ENCODE measurements at regions not wholly inside any gene's neighbourhood (a gene's known extent, or its start where the extent isn't known, plus 50 kb on each side); places are given as distances from the start of the nearest gene placed in this dataset.

- no peak for DNase-seq (ENCODE audit: low spot score in 2 of 2)
- Mint-ChIP-seq H3K36me3 (no peaks in the 10 kb centered on the region), H3K4me1 (no peaks in the 10 kb centered on the region), H3K27ac (no peak overlapping the region), H3K4me3 (no peak overlapping the region), H3K9me3 (no peaks in the 10 kb centered on the region)
- no peak for ATAC-seq
These were observed 326.6 kb upstream of the RGMA start for GRCh38 chr15:93415576-93415975.

- Mint-ChIP-seq H3K27ac (no peak overlapping the region), H3K9me3 (no peaks in the 10 kb centered on the region), H3K4me3 (no peak overlapping the region), H3K4me1 (no peaks in the 10 kb centered on the region), H3K36me3 (no peaks in the 10 kb centered on the region)
- no peak for ATAC-seq
- DNase-seq (ENCODE audit: low spot score in 2 of 2): no peak
These were observed 325.7 kb upstream of the RGMA start for GRCh38 chr15:93414576-93415231.

- Mint-ChIP-seq H3K4me1 (no peaks in the 10 kb centered on the region), H3K9me3 (no peaks in the 10 kb centered on the region)
These were observed 324.7 kb upstream of the RGMA start for GRCh38 chr15:93413745-93414144.

GRCh38 chr15:93399121-93399520 lies 310.1 kb upstream of the RGMA start:
- H3K9me3 Mint-ChIP-seq: no peaks in the 10 kb centered on the region
- ATAC-seq (no peak), DNase-seq (ENCODE audit: low spot score in 2 of 2) (no peak)

More at GRCh38 chr15:93413745-93414144, 324.7 kb upstream of the RGMA start:
- DNase-seq (ENCODE audit: low spot score in 2 of 2): no peak
- H3K27ac Mint-ChIP-seq: no peak overlapping the region
- no peak overlapping the region for H3K4me3 Mint-ChIP-seq
- H3K36me3 Mint-ChIP-seq: no peaks in the 10 kb centered on the region
- ATAC-seq: no peak

GRCh38 chr15:93389211-93389610 lies 300.2 kb upstream of the RGMA start:
- H3K27ac Mint-ChIP-seq: no peak overlapping the region
- H3K4me3 Mint-ChIP-seq: no peak overlapping the region
- DNase-seq (ENCODE audit: low spot score in 2 of 2) (no peak), ATAC-seq (no peak)
- H3K36me3 Mint-ChIP-seq: no peaks in the 10 kb centered on the region
- no peaks in the 10 kb centered on the region for H3K9me3 Mint-ChIP-seq
- no peaks in the 10 kb centered on the region for H3K4me1 Mint-ChIP-seq

More at GRCh38 chr15:93399121-93399520, 310.1 kb upstream of the RGMA start:
- no peaks in the 10 kb centered on the region for H3K36me3 Mint-ChIP-seq
- H3K4me3 Mint-ChIP-seq: no peak overlapping the region
- no peak overlapping the region for H3K27ac Mint-ChIP-seq
- no peaks in the 10 kb centered on the region for H3K4me1 Mint-ChIP-seq

GRCh38 chr15:93384886-93385285 lies 295.9 kb upstream of the RGMA start:
- Mint-ChIP-seq H3K9me3 (no peaks in the 10 kb centered on the region), H3K27ac (no peak overlapping the region), H3K36me3 (no peaks in the 10 kb centered on the region), H3K4me1 (no peaks in the 10 kb centered on the region), H3K4me3 (no peak overlapping the region)
- no peak for ATAC-seq
- no peak for DNase-seq (ENCODE audit: low spot score in 2 of 2)

GRCh38 chr15:93382200-93382820 lies 293.3 kb upstream of the RGMA start:
- no peak overlapping the region for H3K4me3 Mint-ChIP-seq
- H3K4me1 Mint-ChIP-seq: no peaks in the 10 kb centered on the region
- ATAC-seq (no peak), DNase-seq (ENCODE audit: low spot score in 2 of 2) (no peak)
- no peaks in the 10 kb centered on the region for H3K36me3 Mint-ChIP-seq
- no peaks in the 10 kb centered on the region for H3K9me3 Mint-ChIP-seq
- no peak overlapping the region for H3K27ac Mint-ChIP-seq

GRCh38 chr15:93378558-93378957 lies 289.5 kb upstream of the RGMA start:
- Mint-ChIP-seq H3K4me1 (no peaks in the 10 kb centered on the region), H3K27ac (no peak overlapping the region), H3K36me3 (no peaks in the 10 kb centered on the region), H3K9me3 (no peaks in the 10 kb centered on the region), H3K4me3 (no peak overlapping the region)
- ATAC-seq (no peak), DNase-seq (ENCODE audit: low spot score in 2 of 2) (no peak)

GRCh38 chr15:93372865-93373223 lies 283.8 kb upstream of the RGMA start:
- Mint-ChIP-seq H3K4me3 (no peak overlapping the region), H3K4me1 (no peaks in the 10 kb centered on the region), H3K9me3 (no peaks in the 10 kb centered on the region), H3K36me3 (no peaks in the 10 kb centered on the region), H3K27ac (no peak overlapping the region)
- DNase-seq (ENCODE audit: low spot score in 2 of 2) (no peak), ATAC-seq (no peak)

- no peak for DNase-seq (ENCODE audit: low spot score in 2 of 2)
- Mint-ChIP-seq H3K36me3 (no peaks in the 10 kb centered on the region), H3K4me1 (no peaks in the 10 kb centered on the region), H3K4me3 (no peak overlapping the region), H3K27ac (no peak overlapping the region), H3K9me3 (no peaks in the 10 kb centered on the region)
- no peak for ATAC-seq
These were observed 283.3 kb upstream of the RGMA start for GRCh38 chr15:93372208-93372864.

GRCh38 chr15:93366387-93367100 lies 277.5 kb upstream of the RGMA start:
- DNase-seq (ENCODE audit: low spot score in 2 of 2) (no peak), ATAC-seq (no peak)
- no peak overlapping the region for H3K27ac Mint-ChIP-seq
- H3K36me3 Mint-ChIP-seq: no peaks in the 10 kb centered on the region
- no peak overlapping the region for H3K4me3 Mint-ChIP-seq
- H3K9me3 Mint-ChIP-seq: no peaks in the 10 kb centered on the region
- no peaks in the 10 kb centered on the region for H3K4me1 Mint-ChIP-seq

- ATAC-seq: no peak
- Mint-ChIP-seq H3K36me3 (no peaks in the 10 kb centered on the region), H3K27ac (no peak overlapping the region), H3K4me1 (no peaks in the 10 kb centered on the region), H3K9me3 (no peaks in the 10 kb centered on the region), H3K4me3 (no peak overlapping the region)
- DNase-seq (ENCODE audit: low spot score in 2 of 2): no peak
These were observed 273.8 kb upstream of the RGMA start for GRCh38 chr15:93362821-93363220.

- H3K4me3 Mint-ChIP-seq: no peak overlapping the region
- no peaks in the 10 kb centered on the region for H3K36me3 Mint-ChIP-seq
- no peaks in the 10 kb centered on the region for H3K4me1 Mint-ChIP-seq
- DNase-seq (ENCODE audit: low spot score in 2 of 2): no peak
- ATAC-seq: no peak
- no peak overlapping the region for H3K27ac Mint-ChIP-seq
- H3K9me3 Mint-ChIP-seq: no peaks in the 10 kb centered on the region
These were observed 273.2 kb upstream of the RGMA start for GRCh38 chr15:93362203-93362602.

GRCh38 chr15:93361703-93362102 lies 272.7 kb upstream of the RGMA start:
- no peaks in the 10 kb centered on the region for H3K9me3 Mint-ChIP-seq
- DNase-seq (ENCODE audit: low spot score in 2 of 2) (no peak), ATAC-seq (no peak)
- no peaks in the 10 kb centered on the region for H3K36me3 Mint-ChIP-seq
- no peak overlapping the region for H3K27ac Mint-ChIP-seq
- H3K4me3 Mint-ChIP-seq: no peak overlapping the region
- H3K4me1 Mint-ChIP-seq: no peaks in the 10 kb centered on the region

GRCh38 chr15:93360976-93361375 lies 272.0 kb upstream of the RGMA start:
- H3K27ac Mint-ChIP-seq: no peak overlapping the region
- DNase-seq (ENCODE audit: low spot score in 2 of 2) (no peak), ATAC-seq (no peak)
- H3K4me1 Mint-ChIP-seq: no peaks in the 10 kb centered on the region
- no peak overlapping the region for H3K4me3 Mint-ChIP-seq
- no peaks in the 10 kb centered on the region for H3K9me3 Mint-ChIP-seq
- no peaks in the 10 kb centered on the region for H3K36me3 Mint-ChIP-seq

- ATAC-seq: no peak
- Mint-ChIP-seq H3K4me1 (no peaks in the 10 kb centered on the region), H3K9me3 (no peaks in the 10 kb centered on the region), H3K36me3 (no peaks in the 10 kb centered on the region), H3K27ac (no peak overlapping the region), H3K4me3 (no peak overlapping the region)
- no peak for DNase-seq (ENCODE audit: low spot score in 2 of 2)
These were observed 271.3 kb upstream of the RGMA start for GRCh38 chr15:93360318-93360717.

Measured in stimulated activated effector memory CD8-positive, alpha-beta T cell treated with anti-CD3 and anti-CD28 coated beads, Interleukin-12 subunit alpha, Interleukin-12 subunit beta, amount 100 ng/mL, for 72 hours (primary cell).